ENCODE measurements at regions not wholly inside any gene's neighbourhood (a gene's known extent, or its start where the extent isn't known, plus 50 kb on each side); places are given as distances from the start of the nearest gene placed in this dataset.
A peak's percentile ranks its signal among the peaks of the same experiment; 100 is the strongest.

- no peak overlapping the region for H3K4me3 ChIP-seq (ENCODE audit: low read length)
- no peak for DNase-seq (ENCODE audit: low read depth)
- TF ChIP-seq CTCF (conservative IDR thresholded peaks at IDR 0.05; ENCODE audit: low read depth, low read length), result no peak
These were observed 154.7 kb downstream of the ERMARD start for GRCh38 chr6:169906004-169906687.

GRCh38 chr6:169905041-169905807, 153.8 kb downstream of the ERMARD start:
- TF ChIP-seq CTCF (conservative IDR thresholded peaks at IDR 0.05; ENCODE audit: low read depth, low read length), result no peak
- H3K4me3 ChIP-seq (ENCODE audit: low read length), result no peak overlapping the region
- peak; percentile 40 for DNase-seq (ENCODE audit: low read depth)

GRCh38 chr6:169904051-169904922, 152.9 kb downstream of the ERMARD start:
- TF ChIP-seq CTCF (conservative IDR thresholded peaks at IDR 0.05; ENCODE audit: low read depth, low read length), result no peak
- no peak for DNase-seq (ENCODE audit: low read depth)

GRCh38 chr6:169903122-169903521, 151.7 kb downstream of the ERMARD start:
- TF ChIP-seq CTCF (conservative IDR thresholded peaks at IDR 0.05; ENCODE audit: low read depth, low read length), result no peak
- DNase-seq (ENCODE audit: low read depth), result no peak
- H3K4me3 ChIP-seq (ENCODE audit: low read length), result no peak overlapping the region

More at GRCh38 chr6:169904051-169904922, 152.9 kb downstream of the ERMARD start:
- no peak overlapping the region for H3K4me3 ChIP-seq (ENCODE audit: low read length)

- H3K4me3 ChIP-seq (ENCODE audit: low read length), result no peak overlapping the region
- no peak for TF ChIP-seq CTCF (conservative IDR thresholded peaks at IDR 0.05; ENCODE audit: low read depth, low read length)
These were observed 151.2 kb downstream of the ERMARD start for GRCh38 chr6:169902604-169903003.

GRCh38 chr6:169902070-169902469, 150.6 kb downstream of the ERMARD start:
- no peak overlapping the region for H3K4me3 ChIP-seq (ENCODE audit: low read length)
- no peak for DNase-seq (ENCODE audit: low read depth)
- TF ChIP-seq CTCF (conservative IDR thresholded peaks at IDR 0.05; ENCODE audit: low read depth, low read length), result no peak

More at GRCh38 chr6:169902604-169903003, 151.2 kb downstream of the ERMARD start:
- DNase-seq (ENCODE audit: low read depth), result no peak

Measured in retinal pigment epithelial cell (primary cell).